Activated T-helper 2 cell treated with anti-CD3 and anti-CD28 coated beads, Interferon-gamma antibody, Interleukin-2, Interleukin-4, amounts not matched to agents 10 μg/mL and 5 μg/mL and 100 μg/mL, durations not matched to agents 14 hours and 24 hours and 36 hours (primary cell): ENCODE measurements at regions not wholly inside any gene's neighbourhood (a gene's known extent, or its start where the extent isn't known, plus 50 kb on each side); places are given as distances from the start of the nearest gene placed in this dataset.

Source experiments
- DNase-seq: peaks from one replicate; pipeline ENCODE4 v3.0.0; 2021; ENCODE audit warnings: low spot score
- H3K27ac Mint-ChIP-seq: one replicate; pipeline ENCODE4 v1.8.0; 2021; ENCODE audit warnings: mixed read lengths
- H3K27me3 Mint-ChIP-seq: one replicate; pipeline ENCODE4 v1.8.0; 2021; ENCODE audit warnings: low read depth, mixed read lengths
- H3K36me3 Mint-ChIP-seq: one replicate; pipeline ENCODE4 v1.8.0; 2021; ENCODE audit warnings: low read depth, mixed read lengths
- H3K4me1 Mint-ChIP-seq: one replicate; pipeline ENCODE4 v1.8.0; 2021; ENCODE audit warnings: low read depth, mixed read lengths
- H3K4me3 Mint-ChIP-seq: one replicate; pipeline ENCODE4 v1.8.0; 2021; ENCODE audit warnings: low read depth, mild to moderate bottlenecking, moderate library complexity, mixed read lengths
- H3K9me3 Mint-ChIP-seq: one replicate; pipeline ENCODE4 v1.8.0; 2021; ENCODE audit warnings: mixed read lengths
- intact Hi-C: fragments of 100-400 bp; cut with micrococcal nuclease; formaldehyde crosslinking; loops from one replicate; pipeline ENCODE4 v1.15.1; 2023

GRCh38 chr10:94213001-94213530 lies 149.7 kb downstream of the NOC3L start:
- DNase-seq, result no peak
- H3K9me3 Mint-ChIP-seq, result no peaks in the 10 kb centered on the region
- H3K36me3 Mint-ChIP-seq, result no peaks in the 10 kb centered on the region
- intact Hi-C loops, result no loop called here
- H3K4me1 Mint-ChIP-seq, result no peaks in the 10 kb centered on the region
- H3K27me3 Mint-ChIP-seq, result no peaks in the 10 kb centered on the region
- no peak overlapping the region for H3K4me3 Mint-ChIP-seq
- H3K27ac Mint-ChIP-seq, result no peak overlapping the region

GRCh38 chr10:94213980-94214379 lies 148.8 kb downstream of the NOC3L start:
- Mint-ChIP-seq H3K27me3 (no peaks in the 10 kb centered on the region), H3K27ac (no peak overlapping the region), H3K9me3 (no peaks in the 10 kb centered on the region), H3K4me1 (no peaks in the 10 kb centered on the region), H3K36me3 (no peaks in the 10 kb centered on the region), H3K4me3 (no peak overlapping the region)
- intact Hi-C loops, result no loop called here
- no peak for DNase-seq

DNA sequence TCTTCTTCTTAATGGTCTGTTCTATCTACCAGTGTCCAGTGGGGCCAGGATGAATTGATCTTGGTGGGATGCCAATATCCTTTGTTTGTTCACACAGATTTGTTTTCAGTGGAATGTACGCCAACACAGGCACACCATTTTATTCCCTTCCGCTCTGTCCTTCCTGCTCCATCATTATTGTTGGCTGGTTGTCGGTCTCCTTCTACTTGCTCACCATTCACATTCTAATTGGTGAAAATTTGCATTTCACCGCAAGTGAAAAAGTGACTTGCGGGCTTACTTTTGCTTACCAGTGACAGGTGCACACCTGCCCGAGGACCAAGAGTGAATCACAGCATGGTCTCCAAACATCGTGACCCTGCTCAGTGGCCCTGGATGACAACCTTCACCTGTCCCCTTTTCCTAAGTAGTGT lies 148.3 kb downstream of the NOC3L start:
- no peaks in the 10 kb centered on the region for H3K9me3 Mint-ChIP-seq
- no peaks in the 10 kb centered on the region for H3K4me1 Mint-ChIP-seq
- intact Hi-C loops, result no loop called here
- H3K27me3 Mint-ChIP-seq, result no peaks in the 10 kb centered on the region
- no peak overlapping the region for H3K4me3 Mint-ChIP-seq
- H3K27ac Mint-ChIP-seq, result no peak overlapping the region
- no peaks in the 10 kb centered on the region for H3K36me3 Mint-ChIP-seq
- DNase-seq, result no peak

DNA sequence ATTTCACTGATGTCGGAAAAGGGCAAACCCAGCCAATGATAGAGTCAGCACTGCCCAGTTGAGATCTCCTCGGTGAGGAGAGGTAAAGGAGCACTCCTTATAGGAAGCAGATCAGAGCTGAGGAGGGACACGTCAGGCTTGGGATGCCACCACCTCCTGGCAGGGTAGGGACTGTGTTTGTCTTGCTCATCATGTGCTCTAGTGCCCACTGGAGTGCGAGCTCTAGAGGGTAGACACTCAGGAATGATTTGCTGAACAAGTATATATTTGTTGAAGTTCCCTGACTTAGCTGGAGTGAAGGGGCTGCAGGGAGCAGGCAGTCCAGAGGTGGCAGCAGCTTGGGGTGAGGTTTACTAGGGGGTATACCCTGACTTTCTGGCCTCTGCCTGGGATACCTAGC lies 146.5 kb downstream of the NOC3L start:
- no peak overlapping the region for H3K4me3 Mint-ChIP-seq
- no peak for DNase-seq
- no peak overlapping the region for H3K27ac Mint-ChIP-seq
- no peaks in the 10 kb centered on the region for H3K36me3 Mint-ChIP-seq
- no peaks in the 10 kb centered on the region for H3K9me3 Mint-ChIP-seq
- no peaks in the 10 kb centered on the region for H3K4me1 Mint-ChIP-seq
- no peaks in the 10 kb centered on the region for H3K27me3 Mint-ChIP-seq
- intact Hi-C loops, result no loop called here

- H3K36me3 Mint-ChIP-seq, result no peaks in the 10 kb centered on the region
- no peaks in the 10 kb centered on the region for H3K4me1 Mint-ChIP-seq
- no peak for DNase-seq
- H3K27me3 Mint-ChIP-seq, result no peaks in the 10 kb centered on the region
- no peaks in the 10 kb centered on the region for H3K9me3 Mint-ChIP-seq
- intact Hi-C loops, result no loop called here
- H3K27ac Mint-ChIP-seq, result no peak overlapping the region
- H3K4me3 Mint-ChIP-seq, result no peak overlapping the region
Measured at GRCh38 chr10:94217411-94217810, 145.3 kb downstream of the NOC3L start.

GRCh38 chr10:94218493-94219183 lies 144.1 kb downstream of the NOC3L start:
- no peak overlapping the region for H3K27ac Mint-ChIP-seq

GRCh38 chr10:94219829-94220228 lies 142.9 kb downstream of the NOC3L start:
- no peaks in the 10 kb centered on the region for H3K27me3 Mint-ChIP-seq
- intact Hi-C loops, result no loop called here
- no peaks in the 10 kb centered on the region for H3K4me1 Mint-ChIP-seq
- H3K9me3 Mint-ChIP-seq, result no peaks in the 10 kb centered on the region
- DNase-seq, result no peak
- no peaks in the 10 kb centered on the region for H3K36me3 Mint-ChIP-seq
- H3K4me3 Mint-ChIP-seq, result no peak overlapping the region
- H3K27ac Mint-ChIP-seq, result no peak overlapping the region

More at GRCh38 chr10:94218493-94219183, 144.1 kb downstream of the NOC3L start:
- H3K27me3 Mint-ChIP-seq, result no peaks in the 10 kb centered on the region
- H3K36me3 Mint-ChIP-seq, result no peaks in the 10 kb centered on the region
- intact Hi-C loops, result no loop called here
- H3K4me3 Mint-ChIP-seq, result no peak overlapping the region
- DNase-seq, result no peak
- H3K4me1 Mint-ChIP-seq, result no peaks in the 10 kb centered on the region
- H3K9me3 Mint-ChIP-seq, result no peaks in the 10 kb centered on the region

- intact Hi-C loops, result no loop called here
- no peak overlapping the region for H3K27ac Mint-ChIP-seq
Measured at GRCh38 chr10:94220717-94221116, 142.0 kb downstream of the NOC3L start.

GRCh38 chr10:94223702-94224370 lies 138.9 kb downstream of the NOC3L start:
- intact Hi-C loops, result no loop called here
- Mint-ChIP-seq H3K4me1 (no peaks in the 10 kb centered on the region), H3K36me3 (no peaks in the 10 kb centered on the region), H3K9me3 (no peaks in the 10 kb centered on the region), H3K27me3 (no peaks in the 10 kb centered on the region), H3K27ac (no peak overlapping the region), H3K4me3 (no peak overlapping the region)
- DNase-seq, result no peak

More at GRCh38 chr10:94220717-94221116, 142.0 kb downstream of the NOC3L start:
- Mint-ChIP-seq H3K27me3 (no peaks in the 10 kb centered on the region), H3K36me3 (no peaks in the 10 kb centered on the region), H3K4me3 (no peak overlapping the region), H3K4me1 (no peaks in the 10 kb centered on the region), H3K9me3 (no peaks in the 10 kb centered on the region)
- no peak for DNase-seq

DNA sequence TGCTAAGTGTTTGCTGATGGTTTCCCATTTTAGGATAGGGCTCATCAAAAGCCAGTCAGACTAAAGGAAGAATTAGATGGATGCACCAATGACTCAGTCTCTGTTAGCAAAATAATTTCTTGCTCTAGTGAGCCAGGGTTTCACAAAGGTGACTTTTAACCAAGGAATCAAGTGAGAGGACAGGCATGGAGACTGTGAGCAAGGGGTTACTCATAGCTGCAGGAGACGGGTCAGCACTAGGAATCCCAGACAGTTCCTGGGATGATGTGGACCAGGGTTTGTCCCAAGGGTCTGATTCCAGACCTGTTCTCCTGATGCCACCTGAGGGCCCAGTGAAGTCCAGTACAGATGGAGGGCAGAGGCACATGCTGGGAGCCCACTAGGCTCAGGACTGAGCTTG lies 138.1 kb downstream of the NOC3L start:
- no peaks in the 10 kb centered on the region for H3K9me3 Mint-ChIP-seq
- H3K36me3 Mint-ChIP-seq, result no peaks in the 10 kb centered on the region
- H3K4me3 Mint-ChIP-seq, result no peak overlapping the region
- H3K4me1 Mint-ChIP-seq, result no peaks in the 10 kb centered on the region
- DNase-seq, result no peak
- no peaks in the 10 kb centered on the region for H3K27me3 Mint-ChIP-seq
- H3K27ac Mint-ChIP-seq, result no peak overlapping the region
- intact Hi-C loops, result no loop called here

GRCh38 chr10:94225589-94225988 lies 137.2 kb downstream of the NOC3L start:
- no peaks in the 10 kb centered on the region for H3K4me1 Mint-ChIP-seq
- H3K4me3 Mint-ChIP-seq, result no peak overlapping the region
- no peak overlapping the region for H3K27ac Mint-ChIP-seq
- no peaks in the 10 kb centered on the region for H3K36me3 Mint-ChIP-seq
- intact Hi-C loops, result no loop called here
- H3K9me3 Mint-ChIP-seq, result no peaks in the 10 kb centered on the region
- no peak for DNase-seq
- no peaks in the 10 kb centered on the region for H3K27me3 Mint-ChIP-seq

DNA sequence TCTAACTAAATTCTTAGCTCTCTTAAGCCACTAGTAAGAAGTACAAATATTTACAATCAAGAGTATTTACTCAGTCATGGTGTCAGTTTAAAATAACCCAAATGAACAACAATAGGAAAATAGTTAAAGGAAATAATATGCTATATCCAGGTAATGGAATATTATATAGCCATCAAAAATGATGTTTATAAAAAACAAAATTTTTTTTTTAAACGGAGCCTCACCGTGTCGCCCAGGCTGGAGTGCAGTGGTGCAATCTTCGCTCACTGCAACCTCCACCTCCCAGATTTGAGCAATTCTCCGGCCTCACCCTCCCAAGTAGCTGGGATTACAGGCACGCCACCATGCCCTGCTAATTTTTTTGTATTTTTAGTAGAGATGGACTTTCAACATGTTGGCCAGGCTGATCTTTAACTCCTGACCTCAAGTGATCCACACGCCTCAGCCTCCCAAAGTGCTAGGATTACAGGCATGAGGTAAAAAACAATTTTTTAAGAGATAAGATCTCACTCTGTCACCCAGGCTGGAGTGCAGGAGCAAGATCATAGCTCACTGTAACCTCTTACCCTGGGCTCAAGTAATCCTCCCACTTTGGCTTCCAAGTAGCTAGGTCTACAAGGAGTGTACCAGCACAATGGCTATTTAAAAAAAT lies 132.5 kb downstream of the NOC3L start:
- no peak overlapping the region for H3K27ac Mint-ChIP-seq
- no peaks in the 10 kb centered on the region for H3K36me3 Mint-ChIP-seq
- H3K27me3 Mint-ChIP-seq, result peaks cover 3% of the 10 kb centered on the region
- DNase-seq, result no peak
- intact Hi-C loops, result no loop called here
- H3K4me1 Mint-ChIP-seq, result no peaks in the 10 kb centered on the region
- H3K9me3 Mint-ChIP-seq, result no peaks in the 10 kb centered on the region
- no peak overlapping the region for H3K4me3 Mint-ChIP-seq
